CD14-positive monocyte (primary cell): ENCODE measurements at regions not wholly inside any gene's neighbourhood (a gene's known extent, or its start where the extent isn't known, plus 50 kb on each side); places are given as distances from the start of the nearest gene placed in this dataset.

Source experiments
- DNase-seq, 3 donors: peaks; one replicate each; pipeline ENCODE4 v3.0.0-alpha.2; 2011 to 2022
- H2AFZ ChIP-seq: 2 replicates; pipeline ENCODE4 v1.6.0; 2012; ENCODE audit warnings: mild to moderate bottlenecking, low read depth, low read length, inconsistent platforms; ENCODE audit not compliant: insufficient read depth, poor library complexity, severe bottlenecking
- H3K27ac ChIP-seq, 2 donors: 1 replicate in 1 of 2; 2 replicates in 1 of 2; pipeline ENCODE4 v1.5.1; 2012 to 2013; ENCODE audit warnings: low read length in 2 of 2, control low read depth in 1 of 2, inconsistent platforms in 1 of 2, low read depth in 1 of 2, mild to moderate bottlenecking in 1 of 2
- H3K27me3 ChIP-seq, 2 donors: one replicate each; pipeline versions ENCODE4 v1.6.0 to v1.6.1; 2011 to 2013; ENCODE audit warnings: low read length in 2 of 2; ENCODE audit not compliant: control insufficient read depth in 2 of 2, insufficient read depth in 2 of 2
- H3K36me3 ChIP-seq, 2 donors: replicated peaks in 1 of 2; 1 replicate in 1 of 2; 2 replicates in 1 of 2; pipeline versions ENCODE4 v1.5.1 to v1.6.1; 2012 to 2013; ENCODE audit warnings: low read length in 2 of 2, control low read depth in 1 of 2, inconsistent platforms in 1 of 2, mild to moderate bottlenecking in 1 of 2; ENCODE audit not compliant: insufficient read depth in 2 of 2, control insufficient read depth in 1 of 2
- H3K4me1 ChIP-seq, 2 donors: 1 replicate in 1 of 2; 2 replicates in 1 of 2; pipeline versions ENCODE4 v1.5.1 to v1.6.1; 2012 to 2013; ENCODE audit warnings: low read length in 2 of 2, control low read depth in 1 of 2, inconsistent platforms in 1 of 2, mild to moderate bottlenecking in 1 of 2, moderate library complexity in 1 of 2; ENCODE audit not compliant: insufficient read depth in 2 of 2, control insufficient read depth in 1 of 2
- H3K4me2 ChIP-seq: replicated peaks from 2 replicates; pipeline ENCODE3; 2012; ENCODE audit warnings: low read length, moderate library complexity, mild to moderate bottlenecking; ENCODE audit not compliant: poor library complexity, severe bottlenecking; ENCODE audit errors: extremely low read depth
- H3K4me3 ChIP-seq, 3 experiments: fragments of 200-600 bp in 1 of 3; sonication (generic) in 1 of 3; replicated peaks in 1 of 3; 1 replicate in 2 of 3; 2 replicates in 1 of 3; pipeline ENCODE4 v1.5.1; 2011 to 2013; ENCODE audit warnings: low read length in 3 of 3, mild to moderate bottlenecking in 3 of 3, control low read depth in 2 of 3, low read depth in 2 of 3, inconsistent platforms in 1 of 3, moderate library complexity in 1 of 3
- H3K79me2 ChIP-seq: 2 replicates; pipeline ENCODE4 v1.6.0; 2012; ENCODE audit warnings: mild to moderate bottlenecking, control low read depth, inconsistent platforms, low read length, moderate library complexity; ENCODE audit not compliant: insufficient read depth
- H3K9ac ChIP-seq: 2 replicates; pipeline ENCODE4 v1.6.0; 2017; ENCODE audit warnings: low read length, mild to moderate bottlenecking; ENCODE audit not compliant: insufficient read depth, poor library complexity, severe bottlenecking
- H3K9me3 ChIP-seq, 2 donors: replicated peaks in 1 of 2; 1 replicate in 1 of 2; 2 replicates in 1 of 2; pipeline versions ENCODE4 v1.5.1 to v1.6.1; 2012 to 2013; ENCODE audit warnings: low read length in 2 of 2, control low read depth in 1 of 2; ENCODE audit not compliant: control insufficient read depth in 1 of 2, insufficient read depth in 1 of 2
- H4K20me1 ChIP-seq: 2 replicates; pipeline ENCODE4 v1.6.0; 2012; ENCODE audit warnings: mild to moderate bottlenecking, low read length, control low read depth, moderate library complexity; ENCODE audit not compliant: insufficient read depth
- H3K27ac Mint-ChIP-seq, 7 donors: one replicate each; pipeline ENCODE4 v1.8.0; 2020; ENCODE audit warnings: mild to moderate bottlenecking in 7 of 7, mixed read lengths in 7 of 7, moderate library complexity in 6 of 7, inconsistent platforms in 2 of 7
- H3K27me3 Mint-ChIP-seq, 3 donors: one replicate each; pipeline ENCODE4 v1.8.0; 2021 to 2022; ENCODE audit warnings: low read depth in 3 of 3, mild to moderate bottlenecking in 3 of 3, mixed read lengths in 3 of 3, moderate library complexity in 3 of 3, inconsistent platforms in 1 of 3
- H3K36me3 Mint-ChIP-seq, 2 donors: one replicate each; pipeline ENCODE4 v1.8.0; 2020; ENCODE audit warnings: mixed read lengths in 2 of 2, inconsistent platforms in 1 of 2, mild to moderate bottlenecking in 1 of 2
- H3K4me1 Mint-ChIP-seq: one replicate; pipeline ENCODE4 v1.8.0; 2020; ENCODE audit warnings: mild to moderate bottlenecking, mixed read lengths
- H3K4me3 Mint-ChIP-seq, 2 donors: one replicate each; pipeline ENCODE4 v1.8.0; 2020; ENCODE audit warnings: mild to moderate bottlenecking in 2 of 2, mixed read lengths in 2 of 2, moderate library complexity in 1 of 2
- H3K9me3 Mint-ChIP-seq, 7 donors: one replicate each; pipeline ENCODE4 v1.8.0; 2020 to 2022; ENCODE audit warnings: mixed read lengths in 7 of 7, mild to moderate bottlenecking in 6 of 7, moderate library complexity in 6 of 7, inconsistent platforms in 2 of 7
- CTCF ChIP-seq: fragments of 200-600 bp; IDR thresholded peaks from one replicate; pipeline ENCODE4 v1.8.0; 2022; ENCODE audit warnings: antibody characterized with exemption, mild to moderate bottlenecking
- WGBS: methylation state at CpG from one replicate; pipeline ENCODE4 v1.1.5; 2013; ENCODE audit warnings: missing lambda C conversion rate; ENCODE audit not compliant: insufficient coverage; 5-methylcytosine and 5-hydroxymethylcytosine counted together
- intact Hi-C, 2 donors: fragments of 100-400 bp; cut with micrococcal nuclease; formaldehyde crosslinking; loops; one replicate each; pipeline versions ENCODE4 v1.15.0 to v1.15.1; 2023

GRCh38 chr18:34042423-34043146, 182.1 kb downstream of the NOL4 start:
- Mint-ChIP-seq H3K4me3 (no peak overlapping the region), H3K4me1 (no peaks in the 10 kb centered on the region), H3K27me3 (peaks cover 0 to 1% (median 0%) of the 10 kb centered on the region in 3 donors), H3K9me3 (no peaks in the 10 kb centered on the region), H3K27ac (no peak overlapping the region), H3K36me3 (no peaks in the 10 kb centered on the region)
- Histone ChIP-seq H3K36me3 (no peaks in the 10 kb centered on the region), H3K27me3 (no peaks in the 10 kb centered on the region), H3K79me2 (no peaks in the 10 kb centered on the region), H3K9ac (no peak overlapping the region), H3K4me2 (no peak overlapping the region), H3K4me1 (no peaks in the 10 kb centered on the region), H3K4me3 (no peak overlapping the region), H2AFZ (no peak overlapping the region), H3K9me3 (no peaks in the 10 kb centered on the region), H4K20me1 (no peaks in the 10 kb centered on the region), H3K27ac (no peak overlapping the region)
- TF ChIP-seq CTCF = no peak
- intact Hi-C loops = no loop called here
- 86% methylated on average over 1 of the region's 4 CpGs for WGBS
- DNase-seq = no peak

- no peaks in the 10 kb centered on the region for H3K79me2 ChIP-seq
- H3K27me3 ChIP-seq = no peaks in the 10 kb centered on the region
- H3K4me2 ChIP-seq = no peak overlapping the region
- Mint-ChIP-seq H3K9me3 (peaks cover 0 to 8% (median 0%) of the 10 kb centered on the region in 7 donors), H3K36me3 (no peaks in the 10 kb centered on the region), H3K4me1 (no peaks in the 10 kb centered on the region), H3K4me3 (no peak overlapping the region), H3K27ac (no peak overlapping the region), H3K27me3 (peaks cover 0 to 1% (median 0%) of the 10 kb centered on the region in 3 donors)
- no peak for DNase-seq
- no peak overlapping the region for H3K9ac ChIP-seq
- H3K4me1 ChIP-seq = no peaks in the 10 kb centered on the region
- no peak overlapping the region for H3K4me3 ChIP-seq
- no peak overlapping the region for H2AFZ ChIP-seq
- TF ChIP-seq CTCF = no peak
- H4K20me1 ChIP-seq = no peaks in the 10 kb centered on the region
- no peaks in the 10 kb centered on the region for H3K36me3 ChIP-seq
- H3K27ac ChIP-seq = no peak overlapping the region
- H3K9me3 ChIP-seq = no peaks in the 10 kb centered on the region
- WGBS = no CpG with 5 or more reads among the region's 1 CpG
- intact Hi-C loops = no loop called here
Observed at GRCh38 chr18:34039611-34040010, 185.1 kb downstream of the NOL4 start.
